Heart left ventricle (tissue), 13 donors: ENCODE measurements at regions not wholly inside any gene's neighbourhood (a gene's known extent, or its start where the extent isn't known, plus 50 kb on each side); places are given as distances from the start of the nearest gene placed in this dataset.

Experiments
- CTCF ChIP-seq, 12 donors: fragments of 200-600 bp; sonication (generic) in 4 of 12; IDR thresholded peaks; one replicate each; pipeline versions ENCODE4 v1.5.0 to v1.8.0; 2018 to 2022; ENCODE audit warnings: antibody characterized with exemption in 12 of 12, mild to moderate bottlenecking in 5 of 12
- POLR2A ChIP-seq, 2 donors: fragments of 450-650 bp; IDR thresholded peaks; one replicate each; pipeline ENCODE4 v1.6.1; 2017; ENCODE audit warnings: antibody characterized with exemption in 2 of 2, mild to moderate bottlenecking in 2 of 2, moderate library complexity in 2 of 2
- donor health status: ischemic (EF 13 %, LVEDD 7.1; RV severe dilation, severe dysfunction).
- donor health status: DM: no; HTN: yes; CAD: no.
- donor health status: DM: no; HTN: no; CAD: no.
- donor health status: ischemic (EF 25% LVEDD 6.9; RV normal size, moderate dysfunction).
- donor health status: ischemic (EF 25% LVEDD 5.7; RV mildly dilated, moderate dysfunction).
- donor health status: ischemic (EF 35%, LVEDD 5.7; RV mildly dilated, moderate dysfunction).
- donor health status: nonischemic (EF 11% LVEDD 7.7; RV severe dilation, severe dysfunction).
- donor health status: DM: yes; HTN: yes; CAD: no.
- donor health status: PGD.
- donor health status: ischemic (EF 29% LVEDD 5.4; RV normal size, mild dysfunction).
- donor health status: nonischemic (EF 23%, LVEDD 6.1; RV moderate dilation, normal function).

GRCh38 chr2:58568901-58569300 is 327.8 kb upstream of the FANCL start:
- no peak for TF ChIP-seq CTCF (IDR thresholded peaks at IDR 0.05)
- no peak for TF ChIP-seq POLR2A (IDR thresholded peaks at IDR 0.05)
